GM23248 (cell line): ENCODE measurements at regions not wholly inside any gene's neighbourhood (a gene's known extent, or its start where the extent isn't known, plus 50 kb on each side); places are given as distances from the start of the nearest gene placed in this dataset.

Experiments
- EZH2 ChIP-seq: fragments of 200-600 bp; sonication (generic); IDR thresholded peaks from 2 replicates; pipeline ENCODE4 v1.6.1; 2018; ENCODE audit warnings: antibody characterized with exemption, mild to moderate bottlenecking; ENCODE audit not compliant: insufficient read depth, poor library complexity, severe bottlenecking
- EZH2phosphoT487 ChIP-seq: fragments of 200-600 bp; sonication (generic); IDR thresholded peaks from 2 replicates; pipeline ENCODE4 v1.6.1; 2018; ENCODE audit warnings: antibody characterized with exemption, moderate library complexity, mild to moderate bottlenecking, low read depth; ENCODE audit not compliant: insufficient read depth

GRCh38 chr1:82073071-82073470, 272.3 kb downstream of the ADGRL2 start:
- TF ChIP-seq EZH2 (no peak), EZH2phosphoT487 (no peak)
